ENCODE measurements at regions not wholly inside any gene's neighbourhood (a gene's known extent, or its start where the extent isn't known, plus 50 kb on each side); places are given as distances from the start of the nearest gene placed in this dataset.

DNA sequence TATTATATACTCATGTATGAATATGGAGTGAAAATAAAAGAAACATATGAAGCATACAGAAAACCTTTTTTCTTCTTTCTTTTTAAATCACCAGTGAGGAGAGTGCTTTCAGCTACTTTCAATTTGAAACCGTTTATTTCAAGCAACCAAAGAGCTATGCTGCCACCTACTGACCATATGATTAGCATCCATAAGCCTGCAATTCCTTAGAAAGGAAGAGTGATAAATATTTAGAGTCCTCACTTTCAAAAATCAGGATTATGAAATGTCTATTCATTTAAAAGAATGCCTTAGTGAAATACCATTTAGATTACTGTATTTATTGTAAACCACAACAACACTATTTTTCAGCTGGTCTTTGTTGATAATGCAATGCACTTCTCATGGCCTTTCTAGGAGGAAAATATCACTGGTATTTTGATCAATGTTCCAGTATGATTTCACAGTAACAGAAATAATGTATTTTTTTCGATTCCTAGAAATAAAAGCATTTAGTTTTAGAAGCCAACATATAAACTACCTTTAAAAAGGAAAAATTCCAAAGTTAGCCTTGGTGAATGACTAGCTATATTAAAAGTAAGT lies 667.6 kb downstream of the PCDH18 start:
- ChIA-PET CTCF (interaction anchor here (0.6 to 4.6 kb wide), 43 partner anchors 9 to 1493 kb away, joined by 3 to 81 read pairs (median 4); no protein-coding TSS in a partner anchor), RAD21 (ENCODE audit: unreplicated experiment) (interaction anchor here (0.9 to 5.2 kb wide), 22 partner anchors 9 to 1495 kb away, joined by 3 to 103 read pairs (median 4); no protein-coding TSS in a partner anchor), SMC1A (ENCODE audit: uncharacterized antibody, unreplicated experiment) (interaction anchor here (0.5 to 5.0 kb wide), 30 partner anchors 11 to 1732 kb away, joined by 3 to 76 read pairs (median 4); no protein-coding TSS in a partner anchor), POLR2A (no interaction called here)
- Histone ChIP-seq H3K9me3 (replicated peaks; ENCODE audit: control insufficient read depth, insufficient read depth, low read length) (no peaks in the 10 kb centered on the region), H3K9ac (ENCODE audit: control insufficient read depth, insufficient read depth, low read length) (no peak overlapping the region), H3K4me3 (no peak overlapping the region), H4K20me1 (ENCODE audit: control insufficient read depth, insufficient read depth) (no peaks in the 10 kb centered on the region), H3K4me2 (ENCODE audit: control insufficient read depth, insufficient read depth) (no peak overlapping the region), H3K79me2 (ENCODE audit: control insufficient read depth, insufficient read depth, low read length) (no peaks in the 10 kb centered on the region), H3K4me1 (ENCODE audit: control insufficient read depth, insufficient read depth, low read length) (no peaks in the 10 kb centered on the region), H3K27me3 (replicated peaks in 1 of 2; ENCODE audit: control insufficient read depth in 2 of 2, insufficient read depth in 2 of 2, low read length in 1 of 2) (no peaks in the 10 kb centered on the region), H3K27ac (ENCODE audit: control insufficient read depth, insufficient read depth) (no peak overlapping the region), H2AFZ (ENCODE audit: control insufficient read depth, low read depth, low read length) (no peak overlapping the region), H3K36me3 (ENCODE audit: control insufficient read depth in 2 of 2, insufficient read depth in 2 of 2, low read length in 1 of 2) (no peaks in the 10 kb centered on the region)
- peak; percentile 98 for FAIRE-seq
- WGBS (ENCODE audit: insufficient coverage, insufficient replicate concordance, low lambda C conversion rate, missing lambda C conversion rate) = 0% methylated on average over 2 of the region's 2 CpGs
- BruUV-seq (replicated peaks) = no TSS peak
- DNase-seq (ENCODE audit: low read depth, low spot score) = peak; percentile 24
- ATAC-seq = peak; percentile 92
- in situ Hi-C loops (cut with MboI) (loop anchor here (25.0 kb wide), 1 partner anchor 1477 kb away; no protein-coding TSS in a partner anchor), intact Hi-C loops (cut with micrococcal nuclease; ENCODE audit: unreplicated experiment) (loop anchor here (5.0 to 10.0 kb wide), 4 partner anchors 152 to 1492 kb away; no protein-coding TSS in a partner anchor)
- no peak for TF ChIP-seq BMI1 (IDR thresholded peaks at IDR 0.05; ENCODE audit: borderline replicate concordance)
- TF ChIP-seq JUND (IDR thresholded peaks at IDR 0.05; ENCODE audit: low read depth, low read length) = no peak
- no peak for TF ChIP-seq TARDBP (IDR thresholded peaks at IDR 0.05; ENCODE audit: borderline replicate concordance)
- TF ChIP-seq RCOR1 (conservative IDR thresholded peaks at IDR 0.05; ENCODE audit: low read depth, low read length) = no peak
- no peak for TF ChIP-seq RBBP5 (conservative IDR thresholded peaks at IDR 0.05)
- TF ChIP-seq RAD21 (IDR thresholded peaks at IDR 0.05; ENCODE audit: insufficient read depth, low read depth, low read length) = peak; percentile 94
- peak; percentile 78; the same call in 1 of the 2 replicates for TF ChIP-seq SMC3 (IDR thresholded peaks at IDR 0.05; ENCODE audit: borderline replicate concordance, low read length)
- no peak for TF ChIP-seq TCF12 (IDR thresholded peaks at IDR 0.05; ENCODE audit: low read depth, low read length)
- no peak for TF ChIP-seq ZNF207 (IDR thresholded peaks at IDR 0.05; ENCODE audit: borderline replicate concordance)
- TF ChIP-seq POLR2AphosphoS5 (IDR thresholded peaks at IDR 0.05; ENCODE audit: low read length) = no peak
- no peak for TF ChIP-seq KAT2A (conservative IDR thresholded peaks at IDR 0.05; ENCODE audit: control insufficient read depth, low read depth, low read length)
- TF ChIP-seq, protein P1, sequence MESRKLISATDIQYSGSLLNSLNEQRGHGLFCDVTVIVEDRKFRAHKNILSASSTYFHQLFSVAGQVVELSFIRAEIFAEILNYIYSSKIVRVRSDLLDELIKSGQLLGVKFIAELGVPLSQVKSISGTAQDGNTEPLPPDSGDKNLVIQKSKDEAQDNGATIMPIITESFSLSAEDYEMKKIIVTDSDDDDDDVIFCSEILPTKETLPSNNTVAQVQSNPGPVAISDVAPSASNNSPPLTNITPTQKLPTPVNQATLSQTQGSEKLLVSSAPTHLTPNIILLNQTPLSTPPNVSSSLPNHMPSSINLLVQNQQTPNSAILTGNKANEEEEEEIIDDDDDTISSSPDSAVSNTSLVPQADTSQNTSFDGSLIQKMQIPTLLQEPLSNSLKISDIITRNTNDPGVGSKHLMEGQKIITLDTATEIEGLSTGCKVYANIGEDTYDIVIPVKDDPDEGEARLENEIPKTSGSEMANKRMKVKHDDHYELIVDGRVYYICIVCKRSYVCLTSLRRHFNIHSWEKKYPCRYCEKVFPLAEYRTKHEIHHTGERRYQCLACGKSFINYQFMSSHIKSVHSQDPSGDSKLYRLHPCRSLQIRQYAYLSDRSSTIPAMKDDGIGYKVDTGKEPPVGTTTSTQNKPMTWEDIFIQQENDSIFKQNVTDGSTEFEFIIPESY (IDR thresholded peaks at IDR 0.05) = no peak
- no peak for TF ChIP-seq KDM1A (IDR thresholded peaks at IDR 0.05; ENCODE audit: borderline replicate concordance)
- no peak for TF ChIP-seq YY1 (IDR thresholded peaks at IDR 0.05; ENCODE audit: low read depth, low read length)
- no peak for TF ChIP-seq RUNX3 (IDR thresholded peaks at IDR 0.05; ENCODE audit: low read length)
- TF ChIP-seq, protein P2, sequence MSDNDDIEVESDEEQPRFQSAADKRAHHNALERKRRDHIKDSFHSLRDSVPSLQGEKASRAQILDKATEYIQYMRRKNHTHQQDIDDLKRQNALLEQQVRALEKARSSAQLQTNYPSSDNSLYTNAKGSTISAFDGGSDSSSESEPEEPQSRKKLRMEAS (IDR thresholded peaks at IDR 0.05; ENCODE audit: low read depth, low read length) = no peak
- TF ChIP-seq, protein P3, sequence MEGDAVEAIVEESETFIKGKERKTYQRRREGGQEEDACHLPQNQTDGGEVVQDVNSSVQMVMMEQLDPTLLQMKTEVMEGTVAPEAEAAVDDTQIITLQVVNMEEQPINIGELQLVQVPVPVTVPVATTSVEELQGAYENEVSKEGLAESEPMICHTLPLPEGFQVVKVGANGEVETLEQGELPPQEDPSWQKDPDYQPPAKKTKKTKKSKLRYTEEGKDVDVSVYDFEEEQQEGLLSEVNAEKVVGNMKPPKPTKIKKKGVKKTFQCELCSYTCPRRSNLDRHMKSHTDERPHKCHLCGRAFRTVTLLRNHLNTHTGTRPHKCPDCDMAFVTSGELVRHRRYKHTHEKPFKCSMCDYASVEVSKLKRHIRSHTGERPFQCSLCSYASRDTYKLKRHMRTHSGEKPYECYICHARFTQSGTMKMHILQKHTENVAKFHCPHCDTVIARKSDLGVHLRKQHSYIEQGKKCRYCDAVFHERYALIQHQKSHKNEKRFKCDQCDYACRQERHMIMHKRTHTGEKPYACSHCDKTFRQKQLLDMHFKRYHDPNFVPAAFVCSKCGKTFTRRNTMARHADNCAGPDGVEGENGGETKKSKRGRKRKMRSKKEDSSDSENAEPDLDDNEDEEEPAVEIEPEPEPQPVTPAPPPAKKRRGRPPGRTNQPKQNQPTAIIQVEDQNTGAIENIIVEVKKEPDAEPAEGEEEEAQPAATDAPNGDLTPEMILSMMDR (IDR thresholded peaks at IDR 0.05 in 2 of 3, conservative IDR thresholded peaks at IDR 0.05 in 1 of 3; ENCODE audit: control insufficient read depth in 2 of 3, extremely low read depth in 1 of 3, insufficient read depth in 1 of 3, low read depth in 3 of 3, low read length in 3 of 3) = peak; percentile 62 to 81 (median 69); a peak in 5 of 6 replicates
- TF ChIP-seq, protein P4, sequence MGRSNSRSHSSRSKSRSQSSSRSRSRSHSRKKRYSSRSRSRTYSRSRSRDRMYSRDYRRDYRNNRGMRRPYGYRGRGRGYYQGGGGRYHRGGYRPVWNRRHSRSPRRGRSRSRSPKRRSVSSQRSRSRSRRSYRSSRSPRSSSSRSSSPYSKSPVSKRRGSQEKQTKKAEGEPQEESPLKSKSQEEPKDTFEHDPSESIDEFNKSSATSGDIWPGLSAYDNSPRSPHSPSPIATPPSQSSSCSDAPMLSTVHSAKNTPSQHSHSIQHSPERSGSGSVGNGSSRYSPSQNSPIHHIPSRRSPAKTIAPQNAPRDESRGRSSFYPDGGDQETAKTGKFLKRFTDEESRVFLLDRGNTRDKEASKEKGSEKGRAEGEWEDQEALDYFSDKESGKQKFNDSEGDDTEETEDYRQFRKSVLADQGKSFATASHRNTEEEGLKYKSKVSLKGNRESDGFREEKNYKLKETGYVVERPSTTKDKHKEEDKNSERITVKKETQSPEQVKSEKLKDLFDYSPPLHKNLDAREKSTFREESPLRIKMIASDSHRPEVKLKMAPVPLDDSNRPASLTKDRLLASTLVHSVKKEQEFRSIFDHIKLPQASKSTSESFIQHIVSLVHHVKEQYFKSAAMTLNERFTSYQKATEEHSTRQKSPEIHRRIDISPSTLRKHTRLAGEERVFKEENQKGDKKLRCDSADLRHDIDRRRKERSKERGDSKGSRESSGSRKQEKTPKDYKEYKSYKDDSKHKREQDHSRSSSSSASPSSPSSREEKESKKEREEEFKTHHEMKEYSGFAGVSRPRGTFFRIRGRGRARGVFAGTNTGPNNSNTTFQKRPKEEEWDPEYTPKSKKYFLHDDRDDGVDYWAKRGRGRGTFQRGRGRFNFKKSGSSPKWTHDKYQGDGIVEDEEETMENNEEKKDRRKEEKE (IDR thresholded peaks at IDR 0.05) = no peak
- no peak for TF ChIP-seq NR2C1 (IDR thresholded peaks at IDR 0.05)
